ENCODE measurements at regions not wholly inside any gene's neighbourhood (a gene's known extent, or its start where the extent isn't known, plus 50 kb on each side); places are given as distances from the start of the nearest gene placed in this dataset.

DNA sequence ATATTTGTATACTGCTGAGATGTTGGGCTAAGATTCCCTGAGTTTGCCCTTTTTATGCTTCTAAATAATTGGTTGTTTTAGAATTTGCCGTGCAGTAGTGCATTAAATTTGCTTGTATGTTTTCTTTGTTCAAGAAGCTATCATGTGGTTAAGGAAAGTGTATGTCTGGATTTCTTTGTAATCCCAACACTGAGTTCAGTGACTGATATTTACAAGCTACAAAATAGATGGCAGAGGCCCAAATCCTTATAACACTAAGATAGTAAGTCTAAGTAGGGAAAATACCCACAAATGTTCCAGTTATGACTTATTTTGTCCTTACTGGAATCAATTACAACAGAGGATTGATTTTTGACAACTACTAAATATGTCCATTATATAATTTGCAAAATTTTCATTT, 435.0 kb upstream of the KLF12 start:
- Histone ChIP-seq H3K4me3 (replicated peaks in 1 of 3; ENCODE audit: insufficient read depth in 1 of 3, low read depth in 2 of 3, low read length in 3 of 3) (no peak overlapping the region), H3K27me3 (ENCODE audit: control insufficient read depth in 1 of 2, insufficient read depth in 2 of 2, low read length in 2 of 2) (no peaks in the 10 kb centered on the region), H3K9ac (ENCODE audit: insufficient read depth, low read depth, low read length) (no peak overlapping the region), H3K36me3 (replicated peaks in 1 of 2; ENCODE audit: control insufficient read depth in 1 of 2, insufficient read depth in 2 of 2, low read length in 2 of 2) (no peaks in the 10 kb centered on the region), H4K20me1 (ENCODE audit: insufficient read depth, low read length) (no peaks in the 10 kb centered on the region), H3K9me3 (ENCODE audit: low read length) (no peaks in the 10 kb centered on the region), H3K27ac (ENCODE audit: extremely low read length, insufficient read depth, low read length) (no peak overlapping the region), H3K79me2 (ENCODE audit: insufficient read depth, low read length) (no peaks in the 10 kb centered on the region), H3K4me1 (ENCODE audit: insufficient read depth, low read length) (no peaks in the 10 kb centered on the region), H3K4me2 (ENCODE audit: low read depth, low read length) (no peak overlapping the region), H2AFZ (ENCODE audit: low read length) (no peak overlapping the region)
- FAIRE-seq (no peak), DNase-seq (ENCODE audit: low spot score) (no peak), ATAC-seq (no peak)
- no TSS peak for BruUV-seq (replicated peaks)
- intact Hi-C loops (cut with micrococcal nuclease; ENCODE audit: unreplicated experiment) (no loop called here), in situ Hi-C loops (cut with HindIII; ENCODE audit: extremely low pct_ligation_motif_present, low pct_unique_long_range_greater_than_20kb) (loop anchor here (25.0 kb wide), 1 partner anchor 643 kb away; no protein-coding TSS in a partner anchor)
- ChIA-PET POLR2A (no interaction called here), CTCF (ENCODE audit: low intra/inter-chr PET ratio, low total read pairs) (no interaction called here)
- 0% methylated on average over 1 of the region's 1 CpG for WGBS (ENCODE audit: low lambda C conversion rate)
- TF ChIP-seq ZNF746 (CRISPR knock-in tag; IDR thresholded peaks at IDR 0.05) (no peak), HHEX (CRISPR knock-in tag; IDR thresholded peaks at IDR 0.05) (no peak), HNRNPK (IDR thresholded peaks at IDR 0.05; ENCODE audit: low read depth, low read length, poor library complexity, severe bottlenecking) (no peak), RFX5 (IDR thresholded peaks at IDR 0.05; ENCODE audit: low read depth, low read length) (no peak), ZNF501 (CRISPR knock-in tag; IDR thresholded peaks at IDR 0.05) (no peak), ESRRA (CRISPR knock-in tag; IDR thresholded peaks at IDR 0.05; ENCODE audit: low read depth) (no peak), GLI4 (CRISPR knock-in tag; IDR thresholded peaks at IDR 0.05; ENCODE audit: borderline replicate concordance) (no peak)
- TF ChIP-seq, protein P1, sequence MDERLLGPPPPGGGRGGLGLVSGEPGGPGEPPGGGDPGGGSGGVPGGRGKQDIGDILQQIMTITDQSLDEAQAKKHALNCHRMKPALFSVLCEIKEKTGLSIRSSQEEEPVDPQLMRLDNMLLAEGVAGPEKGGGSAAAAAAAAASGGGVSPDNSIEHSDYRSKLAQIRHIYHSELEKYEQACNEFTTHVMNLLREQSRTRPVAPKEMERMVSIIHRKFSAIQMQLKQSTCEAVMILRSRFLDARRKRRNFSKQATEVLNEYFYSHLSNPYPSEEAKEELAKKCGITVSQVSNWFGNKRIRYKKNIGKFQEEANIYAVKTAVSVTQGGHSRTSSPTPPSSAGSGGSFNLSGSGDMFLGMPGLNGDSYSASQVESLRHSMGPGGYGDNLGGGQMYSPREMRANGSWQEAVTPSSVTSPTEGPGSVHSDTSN (CRISPR knock-in tag; IDR thresholded peaks at IDR 0.05), result no peak
- TF ChIP-seq, protein P2, sequence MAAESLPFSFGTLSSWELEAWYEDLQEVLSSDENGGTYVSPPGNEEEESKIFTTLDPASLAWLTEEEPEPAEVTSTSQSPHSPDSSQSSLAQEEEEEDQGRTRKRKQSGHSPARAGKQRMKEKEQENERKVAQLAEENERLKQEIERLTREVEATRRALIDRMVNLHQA (CRISPR knock-in tag; IDR thresholded peaks at IDR 0.05), result no peak
